Heart right ventricle (tissue), 16 donors: ENCODE measurements at regions not wholly inside any gene's neighbourhood (a gene's known extent, or its start where the extent isn't known, plus 50 kb on each side); places are given as distances from the start of the nearest gene placed in this dataset.

Experiments used
- ATAC-seq, 8 donors: fragments of 200-7000 bp; cut with Tn5 transposase; one replicate each; pipeline ENCODE4 v1.9.1; 2020; ENCODE audit warnings: mild to moderate bottlenecking in 8 of 8, moderate library complexity in 8 of 8, moderate number of reproducible peaks in 1 of 8
- DNase-seq, 2 donors: peaks; one replicate each; pipeline ENCODE4 v3.0.0-alpha.2; 2020
- H3K27ac ChIP-seq, 10 donors: fragments of 200-600 bp; sonication (generic) in 2 of 10; one replicate each; pipeline versions ENCODE4 v1.5.0 to v1.8.0; 2020 to 2022; ENCODE audit warnings: mild to moderate bottlenecking in 3 of 10
- H3K27me3 ChIP-seq, 7 donors: fragments of 200-600 bp; one replicate each; pipeline ENCODE4 v1.8.0; 2021 to 2022; ENCODE audit warnings: mild to moderate bottlenecking in 2 of 7
- H3K36me3 ChIP-seq, 9 donors: fragments of 200-600 bp; sonication (generic) in 1 of 9; one replicate each; pipeline versions ENCODE4 v1.5.0 to v1.8.0; 2020 to 2022; ENCODE audit warnings: mild to moderate bottlenecking in 2 of 9
- H3K4me1 ChIP-seq, 9 donors: fragments of 200-600 bp; sonication (generic) in 1 of 9; one replicate each; pipeline versions ENCODE4 v1.5.0 to v1.8.0; 2020 to 2022; ENCODE audit warnings: mild to moderate bottlenecking in 4 of 9
- H3K4me3 ChIP-seq, 10 donors: fragments of 200-600 bp; sonication (generic) in 2 of 10; one replicate each; pipeline versions ENCODE4 v1.5.0 to v1.8.0; 2020 to 2022; ENCODE audit warnings: mild to moderate bottlenecking in 7 of 10, moderate library complexity in 2 of 10
- H3K9me3 ChIP-seq, 11 donors: fragments of 200-600 bp in 10 of 11; sonication (generic) in 2 of 11; one replicate each; pipeline versions ENCODE4 v1.5.0 to v1.8.0; 2013 to 2022; ENCODE audit warnings: mild to moderate bottlenecking in 2 of 11, control low read depth in 1 of 11, moderate library complexity in 1 of 11
- CTCF ChIP-seq, 9 donors: fragments of 200-600 bp; sonication (generic) in 2 of 9; IDR thresholded peaks; one replicate each; pipeline versions ENCODE4 v1.5.0 to v1.8.0; 2021 to 2022; ENCODE audit warnings: antibody characterized with exemption in 9 of 9, mild to moderate bottlenecking in 5 of 9, moderate library complexity in 1 of 9
- WGBS, 2 donors: extraction: QIAGEN DNeasy Blood & Tissue Kit; methylation state at CpG; one replicate each; pipeline ENCODE4 v1.1.7; 2013; ENCODE audit warnings: inconsistent platforms in 1 of 2; 5-methylcytosine and 5-hydroxymethylcytosine counted together
- intact Hi-C, 10 donors: fragments of 100-400 bp; cut with DNase I; formaldehyde crosslinking; loops; one replicate each; pipeline versions ENCODE4 v1.11.1 to v1.14.2; 2022
- donor health status: Arrhythmogenic right ventricular cardiomyopathy.
- donor health status: ischemic (EF 13 %, LVEDD 7.1; RV severe dilation, severe dysfunction).
- donor health status: healthy with polysubstance abuse.
- donor health status: DM: no; HTN: yes; CAD: no.
- donor health status: DM: no; HTN: no; CAD: no.
- donor health status: ischemic (EF 25% LVEDD 6.9; RV normal size, moderate dysfunction).
- donor health status: ischemic (EF 25% LVEDD 5.7; RV mildly dilated, moderate dysfunction).
- donor health status: healthy.
- donor health status: DM: yes; HTN: yes; CAD: no.
- donor health status: Ischemic cardiomyopathy.
- donor health status: ischemic (EF 35%, LVEDD 5.7; RV mildly dilated, moderate dysfunction).
- donor health status: nonischemic (EF 11% LVEDD 7.7; RV severe dilation, severe dysfunction).
- donor health status: DM: yes; HTN: yes; CAD: no.
- donor health status: PGD.
- donor health status: ischemic (EF 29% LVEDD 5.4; RV normal size, mild dysfunction).
- donor health status: nonischemic (EF 23%, LVEDD 6.1; RV moderate dilation, normal function).

GRCh38 chr6:169038691-169039090, 215.0 kb downstream of the THBS2 start:
- ATAC-seq (no peak), DNase-seq (no peak)
- no peak for TF ChIP-seq CTCF (IDR thresholded peaks at IDR 0.05)
- WGBS, 2 donors, result 50 to 67% methylated on average over 1 of the region's 1 CpG
- Histone ChIP-seq H3K4me1 (no peaks in the 10 kb centered on the region), H3K27ac (no peak overlapping the region), H3K27me3 (peaks cover 0 to 2% (median 0%) of the 10 kb centered on the region in 7 donors), H3K36me3 (no peaks in the 10 kb centered on the region), H3K9me3 (peaks cover 0 to 20% (median 13%) of the 10 kb centered on the region in 11 donors), H3K4me3 (no peak overlapping the region)
- intact Hi-C loops, result no loop called here

GRCh38 chr6:169035385-169036240, 218.0 kb downstream of the THBS2 start:
- 29 to 51% methylated on average over 8 of the region's 8 CpGs for WGBS, 2 donors
- H3K4me3 ChIP-seq, result no peak overlapping the region
- H3K27me3 ChIP-seq, result peaks cover 0 to 3% (median 0%) of the 10 kb centered on the region in 7 donors
- DNase-seq, result no peak
- H3K36me3 ChIP-seq, result no peaks in the 10 kb centered on the region
- H3K27ac ChIP-seq, result peak overlapping the region in 1 of 10 donors; percentile 31
- TF ChIP-seq CTCF (IDR thresholded peaks at IDR 0.05), result no peak
- intact Hi-C loops, result no loop called here
- H3K9me3 ChIP-seq, result peaks cover 0 to 20% (median 13%) of the 10 kb centered on the region in 11 donors
- peak in 2 of 8 donors; percentile 35 to 62 for ATAC-seq
- no peaks in the 10 kb centered on the region for H3K4me1 ChIP-seq

- Histone ChIP-seq H3K4me1 (no peaks in the 10 kb centered on the region), H3K27ac (peak overlapping the region in 1 of 10 donors; percentile 31), H3K27me3 (peaks cover 0 to 9% (median 3%) of the 10 kb centered on the region in 7 donors), H3K9me3 (peaks cover 0 to 20% (median 13%) of the 10 kb centered on the region in 11 donors), H3K4me3 (no peak overlapping the region), H3K36me3 (no peaks in the 10 kb centered on the region)
- ATAC-seq (no peak), DNase-seq (no peak)
- intact Hi-C loops, result no loop called here
- 83 to 87% methylated on average over 13 of the region's 13 CpGs for WGBS, 2 donors
- no peak for TF ChIP-seq CTCF (IDR thresholded peaks at IDR 0.05)
Measured at GRCh38 chr6:169034516-169035167, 219.0 kb downstream of the THBS2 start.

GRCh38 chr6:169029861-169030260, 223.8 kb downstream of the THBS2 start:
- Histone ChIP-seq H3K36me3 (no peaks in the 10 kb centered on the region), H3K27ac (no peak overlapping the region), H3K9me3 (peaks cover 0 to 5% (median 0%) of the 10 kb centered on the region in 11 donors), H3K4me1 (no peaks in the 10 kb centered on the region), H3K27me3 (peaks cover 0 to 9% (median 3%) of the 10 kb centered on the region in 7 donors), H3K4me3 (no peak overlapping the region)
- DNase-seq (no peak), ATAC-seq (no peak)
- intact Hi-C loops, result no loop called here
- TF ChIP-seq CTCF (IDR thresholded peaks at IDR 0.05), result no peak
- WGBS, 2 donors, result 51 to 56% methylated on average over 4 of the region's 4 CpGs
